Nephron progenitor cell (in vitro differentiated cells): ENCODE measurements at regions not wholly inside any gene's neighbourhood (a gene's known extent, or its start where the extent isn't known, plus 50 kb on each side); places are given as distances from the start of the nearest gene placed in this dataset.

ENCODE experiments used
- DNase-seq: peaks from one replicate; pipeline ENCODE4 v3.0.0; 2021
- H3K27ac Mint-ChIP-seq: 2 replicates; pipeline ENCODE4 v1.8.0; 2021; ENCODE audit warnings: mild to moderate bottlenecking, moderate library complexity, mixed read lengths
- H3K27me3 Mint-ChIP-seq: 2 replicates; pipeline ENCODE4 v1.8.0; 2021; ENCODE audit warnings: mild to moderate bottlenecking, low read depth, mixed read lengths; ENCODE audit not compliant: poor library complexity
- H3K36me3 Mint-ChIP-seq: 2 replicates; pipeline ENCODE4 v1.8.0; 2021; ENCODE audit warnings: low read depth, mixed read lengths
- H3K4me1 Mint-ChIP-seq: 2 replicates; pipeline ENCODE4 v1.8.0; 2021; ENCODE audit warnings: mixed read lengths
- H3K4me3 Mint-ChIP-seq: 2 replicates; pipeline ENCODE4 v1.8.0; 2021; ENCODE audit warnings: mild to moderate bottlenecking, moderate library complexity, mixed read lengths
- H3K9me3 Mint-ChIP-seq: 2 replicates; pipeline ENCODE4 v1.8.0; 2021; ENCODE audit warnings: mild to moderate bottlenecking, moderate library complexity, mixed read lengths
- TF ChIP-seq, protein P1 (sequence below): fragments of 200-600 bp; sonication (generic); IDR thresholded peaks from 2 replicates; pipeline ENCODE4 v1.5.0; 2021; ENCODE audit warnings: antibody characterized with exemption

DNA sequence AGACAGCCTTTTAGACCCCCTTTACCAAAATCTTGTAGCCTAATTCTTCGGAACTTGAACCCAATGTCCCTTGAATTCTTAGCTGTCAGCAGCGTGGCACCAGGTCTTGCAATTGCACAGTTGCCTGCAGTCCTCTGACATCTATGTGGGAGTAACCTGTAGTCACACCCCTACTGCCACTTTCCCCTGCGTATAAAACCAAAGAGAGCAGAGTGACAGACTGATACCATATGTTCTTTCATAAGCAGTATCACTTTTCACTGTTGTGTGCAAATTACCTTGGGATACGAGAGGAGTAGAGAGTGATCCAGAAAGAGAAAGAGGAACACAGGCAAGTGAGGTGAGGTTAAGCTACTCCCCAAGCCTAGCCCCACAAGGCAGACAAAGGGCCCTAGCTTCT is 364.3 kb upstream of the ADAMTSL1 start:
- DNase-seq = no peak
- no peaks in the 10 kb centered on the region for H3K36me3 Mint-ChIP-seq
- H3K27ac Mint-ChIP-seq = no peak overlapping the region
- no peaks in the 10 kb centered on the region for H3K9me3 Mint-ChIP-seq
- no peaks in the 10 kb centered on the region for H3K27me3 Mint-ChIP-seq
- H3K4me1 Mint-ChIP-seq = no peaks in the 10 kb centered on the region
- H3K4me3 Mint-ChIP-seq = no peak overlapping the region
- TF ChIP-seq, protein P1, sequence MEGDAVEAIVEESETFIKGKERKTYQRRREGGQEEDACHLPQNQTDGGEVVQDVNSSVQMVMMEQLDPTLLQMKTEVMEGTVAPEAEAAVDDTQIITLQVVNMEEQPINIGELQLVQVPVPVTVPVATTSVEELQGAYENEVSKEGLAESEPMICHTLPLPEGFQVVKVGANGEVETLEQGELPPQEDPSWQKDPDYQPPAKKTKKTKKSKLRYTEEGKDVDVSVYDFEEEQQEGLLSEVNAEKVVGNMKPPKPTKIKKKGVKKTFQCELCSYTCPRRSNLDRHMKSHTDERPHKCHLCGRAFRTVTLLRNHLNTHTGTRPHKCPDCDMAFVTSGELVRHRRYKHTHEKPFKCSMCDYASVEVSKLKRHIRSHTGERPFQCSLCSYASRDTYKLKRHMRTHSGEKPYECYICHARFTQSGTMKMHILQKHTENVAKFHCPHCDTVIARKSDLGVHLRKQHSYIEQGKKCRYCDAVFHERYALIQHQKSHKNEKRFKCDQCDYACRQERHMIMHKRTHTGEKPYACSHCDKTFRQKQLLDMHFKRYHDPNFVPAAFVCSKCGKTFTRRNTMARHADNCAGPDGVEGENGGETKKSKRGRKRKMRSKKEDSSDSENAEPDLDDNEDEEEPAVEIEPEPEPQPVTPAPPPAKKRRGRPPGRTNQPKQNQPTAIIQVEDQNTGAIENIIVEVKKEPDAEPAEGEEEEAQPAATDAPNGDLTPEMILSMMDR = no peak

DNA sequence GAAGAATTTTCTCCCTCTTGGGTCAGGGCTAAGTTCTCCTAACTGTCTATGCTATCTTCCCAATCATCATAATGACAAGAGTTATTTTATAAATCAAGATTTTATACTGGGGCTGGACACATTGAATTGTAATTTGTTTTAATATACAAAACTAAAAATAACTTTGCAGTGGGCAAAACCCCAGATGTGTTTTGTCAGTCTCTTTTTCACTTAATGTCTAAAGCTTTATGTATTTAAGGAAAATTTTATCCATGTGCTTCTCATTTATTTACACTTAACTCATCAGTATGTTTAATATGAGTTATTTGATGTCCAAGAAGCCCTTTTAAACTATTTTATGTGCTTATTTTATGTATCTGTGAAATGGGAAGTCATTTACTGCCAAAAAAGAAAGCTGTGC is 362.8 kb upstream of the ADAMTSL1 start:
- no peak overlapping the region for H3K4me3 Mint-ChIP-seq
- H3K4me1 Mint-ChIP-seq = no peaks in the 10 kb centered on the region
- no peak for DNase-seq
- H3K9me3 Mint-ChIP-seq = no peaks in the 10 kb centered on the region
- no peaks in the 10 kb centered on the region for H3K36me3 Mint-ChIP-seq
- no peaks in the 10 kb centered on the region for H3K27me3 Mint-ChIP-seq
- H3K27ac Mint-ChIP-seq = no peak overlapping the region
- TF ChIP-seq, protein P1 = no peak

DNA sequence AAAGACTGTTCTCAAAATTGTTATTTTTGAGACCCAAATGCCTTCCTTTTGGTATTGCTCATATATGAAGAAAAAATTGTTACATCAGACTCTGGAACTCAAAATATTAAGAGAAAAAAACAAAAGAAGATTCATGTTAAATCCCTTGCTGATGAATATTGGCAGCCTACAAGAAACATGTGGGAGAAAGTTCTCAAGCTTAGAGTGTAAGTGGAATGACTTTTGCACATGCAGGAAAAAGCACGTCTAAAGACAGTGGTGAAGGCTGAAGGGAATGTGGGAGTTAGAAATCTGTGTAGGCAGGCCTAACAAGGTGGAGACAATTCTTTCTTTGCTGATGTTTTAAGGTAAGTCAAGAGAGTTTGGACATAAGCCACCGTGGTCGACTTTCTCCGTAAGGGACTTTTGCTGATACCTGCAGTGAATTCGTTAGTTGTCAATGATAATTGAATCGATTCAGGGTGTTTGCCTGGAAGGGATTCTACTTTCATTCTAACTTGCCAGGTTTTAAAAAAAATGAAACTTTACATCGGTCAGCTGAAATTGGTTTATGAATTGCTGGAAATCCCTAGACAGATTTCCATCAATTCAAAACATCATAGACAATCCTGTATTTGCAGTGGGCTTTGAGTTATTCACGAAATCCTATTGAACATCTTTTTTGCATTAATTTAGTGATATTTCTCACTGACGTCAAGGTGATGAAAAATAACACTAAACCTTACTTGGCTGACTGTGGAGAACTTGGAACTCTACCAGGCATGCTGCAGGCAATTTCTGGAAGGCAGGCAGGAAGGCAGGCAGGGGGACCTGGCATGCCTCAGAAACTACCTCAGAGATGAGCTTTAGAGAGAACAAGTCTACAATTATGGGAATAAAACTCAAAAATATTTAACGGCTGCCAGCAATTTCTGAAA is 359.1 kb upstream of the ADAMTSL1 start:
- H3K9me3 Mint-ChIP-seq = no peaks in the 10 kb centered on the region
- no peaks in the 10 kb centered on the region for H3K27me3 Mint-ChIP-seq
- no peak overlapping the region for H3K27ac Mint-ChIP-seq
- H3K36me3 Mint-ChIP-seq = no peaks in the 10 kb centered on the region
- H3K4me1 Mint-ChIP-seq = no peaks in the 10 kb centered on the region
- no peak overlapping the region for H3K4me3 Mint-ChIP-seq
- TF ChIP-seq, protein P1 = no peak
- no peak for DNase-seq

DNA sequence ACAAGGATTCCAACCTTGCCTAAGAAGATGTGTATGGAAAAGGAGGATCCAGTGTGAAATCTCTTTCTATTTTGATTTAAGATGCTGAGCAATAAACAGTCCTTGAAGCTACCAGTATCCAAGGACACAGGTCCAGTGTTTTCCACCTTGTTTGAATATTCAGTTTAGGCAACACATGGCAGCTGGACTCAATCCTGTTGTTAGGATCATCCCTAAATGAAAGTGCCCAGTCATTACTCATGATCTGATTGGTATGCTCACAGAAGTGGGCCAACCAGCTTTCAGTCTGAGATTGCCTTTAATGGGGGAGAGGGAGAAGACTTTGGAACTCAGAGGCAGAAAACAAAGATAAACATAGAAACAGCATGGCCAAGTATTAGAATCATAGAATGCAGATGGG is 355.7 kb upstream of the ADAMTSL1 start:
- Mint-ChIP-seq H3K36me3 (no peaks in the 10 kb centered on the region), H3K27ac (no peak overlapping the region), H3K4me3 (no peak overlapping the region), H3K27me3 (no peaks in the 10 kb centered on the region), H3K9me3 (no peaks in the 10 kb centered on the region), H3K4me1 (no peaks in the 10 kb centered on the region)
- TF ChIP-seq, protein P1 = no peak
- no peak for DNase-seq

DNA sequence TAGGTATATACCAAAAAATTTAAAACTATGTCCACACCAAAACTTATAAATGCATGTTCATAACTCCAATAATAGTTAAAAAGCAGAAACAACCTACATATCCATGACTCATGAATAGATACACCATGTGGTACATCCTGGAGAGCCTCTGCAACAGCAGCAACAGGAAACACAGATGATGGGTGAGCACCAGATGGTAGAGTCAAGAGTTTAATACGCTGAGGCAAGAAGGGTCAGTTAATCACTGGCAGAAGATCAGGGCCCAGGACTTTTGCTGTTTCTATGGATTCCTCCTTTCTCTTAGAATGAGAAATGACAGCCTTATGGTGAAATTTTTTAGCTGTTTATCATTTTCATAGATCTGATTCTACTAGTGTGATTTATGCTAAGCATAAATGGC is 351.8 kb upstream of the ADAMTSL1 start:
- DNase-seq = no peak
- H3K27ac Mint-ChIP-seq = no peak overlapping the region

More for the DNA sequence above, 351.8 kb upstream of the ADAMTSL1 start:
- Mint-ChIP-seq H3K4me3 (no peak overlapping the region), H3K9me3 (peaks cover 7% of the 10 kb centered on the region), H3K36me3 (no peaks in the 10 kb centered on the region), H3K4me1 (peaks cover 6% of the 10 kb centered on the region), H3K27me3 (peaks cover 10% of the 10 kb centered on the region)
- TF ChIP-seq, protein P1 = no peak
